CD4-positive, alpha-beta T cell (primary cell): ENCODE measurements at regions not wholly inside any gene's neighbourhood (a gene's known extent, or its start where the extent isn't known, plus 50 kb on each side); places are given as distances from the start of the nearest gene placed in this dataset.

ENCODE experiments used
- ATAC-seq: fragments of 200-7000 bp; cut with Tn5 transposase; one replicate; pipeline ENCODE4 v1.10.0; 2022; ENCODE audit warnings: mild to moderate bottlenecking; ENCODE audit not compliant: poor library complexity
- CTCF ChIA-PET: fragments of 350-600 bp; sonication (Branson Sonifier 250); formaldehyde crosslinking; loops from one replicate; lab custom pipeline; 2021; ENCODE audit warnings: antibody characterized with exemption, inconsistent platforms; lab: Charles Lee
- POLR2A ChIA-PET: fragments of 350-600 bp; sonication (Branson Sonifier 250); formaldehyde crosslinking; loops from one replicate; lab custom pipeline; 2021; ENCODE audit warnings: antibody characterized with exemption, inconsistent platforms; lab: Charles Lee
- DNase-seq, 14 experiments: peaks; one replicate each; pipeline ENCODE4 v3.0.0-alpha.2; 2013 to 2020; ENCODE audit warnings: mixed read lengths in 2 of 14
- H3K27ac ChIP-seq, 2 donors: one replicate each; pipeline versions ENCODE4 v1.5.1 to v1.7.0; 2013; ENCODE audit warnings: low read length in 2 of 2, low read depth in 1 of 2, mild to moderate bottlenecking in 1 of 2
- H3K27me3 ChIP-seq, 2 experiments: 1 replicate in 1 of 2; 2 replicates in 1 of 2; pipeline versions ENCODE4 v1.6.1 to v1.7.0; 2013; ENCODE audit warnings: low read length in 2 of 2, control low read depth in 1 of 2, mild to moderate bottlenecking in 1 of 2, moderate library complexity in 1 of 2; ENCODE audit not compliant: insufficient read depth in 2 of 2, control insufficient read depth in 1 of 2
- H3K36me3 ChIP-seq: one replicate; pipeline ENCODE4 v1.6.1; 2013; ENCODE audit warnings: low read length, control low read depth; ENCODE audit not compliant: insufficient read depth
- H3K4me1 ChIP-seq: one replicate; pipeline ENCODE4 v1.6.1; 2013; ENCODE audit warnings: low read length, control low read depth; ENCODE audit not compliant: insufficient read depth
- H3K4me3 ChIP-seq: one replicate; pipeline ENCODE4 v1.5.1; 2013; ENCODE audit warnings: mild to moderate bottlenecking, low read length, moderate library complexity
- H3K9me3 ChIP-seq, 2 experiments: 1 replicate in 1 of 2; 2 replicates in 1 of 2; pipeline versions ENCODE4 v1.6.1 to v1.7.0; 2013; ENCODE audit warnings: low read length in 2 of 2, mild to moderate bottlenecking in 2 of 2, control low read depth in 1 of 2, moderate library complexity in 1 of 2; ENCODE audit not compliant: control insufficient read depth in 1 of 2, insufficient read depth in 1 of 2
- H3K27ac Mint-ChIP-seq: one replicate; pipeline ENCODE4 v1.8.0; 2020; ENCODE audit warnings: mixed read lengths
- H3K27me3 Mint-ChIP-seq: one replicate; pipeline ENCODE4 v1.8.0; 2021; ENCODE audit warnings: mixed read lengths
- H3K36me3 Mint-ChIP-seq: one replicate; pipeline ENCODE4 v1.8.0; 2021; ENCODE audit warnings: low read depth, mixed read lengths
- H3K4me1 Mint-ChIP-seq: one replicate; pipeline ENCODE4 v1.8.0; 2021; ENCODE audit warnings: low read depth, mixed read lengths
- H3K4me3 Mint-ChIP-seq: one replicate; pipeline ENCODE4 v1.8.0; 2020; ENCODE audit warnings: mild to moderate bottlenecking, mixed read lengths
- H3K9me3 Mint-ChIP-seq: one replicate; pipeline ENCODE4 v1.8.0; 2020; ENCODE audit warnings: mixed read lengths
- intact Hi-C, 2 experiments: fragments of 100-400 bp; cut with DNase I in 1 of 2; cut with micrococcal nuclease in 1 of 2; formaldehyde crosslinking; loops; one replicate each; pipeline versions ENCODE4 v1.15.1 to v1.9.0; 2023 to 2025; cut with DNase I, micrococcal nuclease
- TF ChIP-seq, protein P1 (sequence below): fragments of 200-600 bp; IDR thresholded peaks from one replicate; pipeline ENCODE4 v1.8.0; 2022; ENCODE audit warnings: antibody characterized with exemption, mild to moderate bottlenecking

DNA sequence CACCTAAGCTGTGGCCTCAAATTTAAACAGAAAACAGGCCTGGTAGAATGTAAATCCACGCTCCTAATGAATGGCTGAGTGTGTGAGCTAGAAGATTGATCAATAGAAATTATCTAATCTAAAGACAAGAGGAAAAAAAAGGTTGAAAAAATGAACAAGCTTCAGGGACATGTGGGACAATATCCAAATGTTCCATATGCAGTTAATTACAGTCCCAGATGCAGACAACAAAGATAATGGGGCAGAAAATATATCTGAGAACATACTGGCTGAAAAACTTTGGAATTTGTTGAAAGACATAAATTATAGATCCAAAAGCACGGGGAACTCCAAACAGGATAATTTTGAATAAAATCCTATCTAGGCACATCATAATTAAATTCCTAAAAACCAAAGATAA is 186.7 kb upstream of the SIX2 start:
- DNase-seq: no peak
- no peak for ATAC-seq
- Histone ChIP-seq H3K27ac (no peak overlapping the region), H3K36me3 (no peaks in the 10 kb centered on the region), H3K9me3 (peaks cover 0 to 5% of the 10 kb centered on the region in 2 experiments), H3K4me1 (no peaks in the 10 kb centered on the region), H3K4me3 (no peak overlapping the region), H3K27me3 (peaks cover 0 to 4% of the 10 kb centered on the region in 2 experiments)
- ChIA-PET POLR2A (no interaction called here), CTCF (interaction anchor here (0.5 kb wide), 1 partner anchor 240 kb away, joined by 4 read pairs; no protein-coding TSS in a partner anchor)
- H3K4me1 Mint-ChIP-seq: no peaks in the 10 kb centered on the region
- H3K27ac Mint-ChIP-seq: no peak overlapping the region
- H3K27me3 Mint-ChIP-seq: peaks cover 17% of the 10 kb centered on the region
- TF ChIP-seq, protein P1, sequence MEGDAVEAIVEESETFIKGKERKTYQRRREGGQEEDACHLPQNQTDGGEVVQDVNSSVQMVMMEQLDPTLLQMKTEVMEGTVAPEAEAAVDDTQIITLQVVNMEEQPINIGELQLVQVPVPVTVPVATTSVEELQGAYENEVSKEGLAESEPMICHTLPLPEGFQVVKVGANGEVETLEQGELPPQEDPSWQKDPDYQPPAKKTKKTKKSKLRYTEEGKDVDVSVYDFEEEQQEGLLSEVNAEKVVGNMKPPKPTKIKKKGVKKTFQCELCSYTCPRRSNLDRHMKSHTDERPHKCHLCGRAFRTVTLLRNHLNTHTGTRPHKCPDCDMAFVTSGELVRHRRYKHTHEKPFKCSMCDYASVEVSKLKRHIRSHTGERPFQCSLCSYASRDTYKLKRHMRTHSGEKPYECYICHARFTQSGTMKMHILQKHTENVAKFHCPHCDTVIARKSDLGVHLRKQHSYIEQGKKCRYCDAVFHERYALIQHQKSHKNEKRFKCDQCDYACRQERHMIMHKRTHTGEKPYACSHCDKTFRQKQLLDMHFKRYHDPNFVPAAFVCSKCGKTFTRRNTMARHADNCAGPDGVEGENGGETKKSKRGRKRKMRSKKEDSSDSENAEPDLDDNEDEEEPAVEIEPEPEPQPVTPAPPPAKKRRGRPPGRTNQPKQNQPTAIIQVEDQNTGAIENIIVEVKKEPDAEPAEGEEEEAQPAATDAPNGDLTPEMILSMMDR: no peak
- intact Hi-C loops: no loop called here
- no peak overlapping the region for H3K4me3 Mint-ChIP-seq
- no peaks in the 10 kb centered on the region for H3K36me3 Mint-ChIP-seq
- no peaks in the 10 kb centered on the region for H3K9me3 Mint-ChIP-seq

DNA sequence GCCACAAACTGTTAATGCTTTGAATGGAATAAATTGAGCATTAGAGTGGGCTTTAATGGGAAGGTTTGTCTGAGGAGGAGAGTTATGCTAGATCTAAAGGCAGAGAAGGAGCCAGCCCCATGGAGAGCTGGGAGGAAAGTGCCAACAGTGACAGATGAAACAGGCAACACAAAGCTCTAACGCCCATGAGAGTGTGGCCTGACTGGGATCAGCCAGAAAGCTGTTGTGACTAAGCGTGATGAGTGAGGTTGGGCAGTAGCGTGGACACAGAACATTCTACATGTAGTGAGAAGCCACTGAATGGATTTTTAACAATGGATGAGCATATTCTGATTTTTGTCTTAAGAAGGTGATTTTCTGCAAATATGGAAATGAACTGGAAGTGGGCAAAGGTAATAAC is 185.3 kb upstream of the SIX2 start:
- no peaks in the 10 kb centered on the region for H3K4me1 ChIP-seq
- Mint-ChIP-seq H3K4me1 (no peaks in the 10 kb centered on the region), H3K27me3 (peaks cover 26% of the 10 kb centered on the region), H3K9me3 (no peaks in the 10 kb centered on the region), H3K4me3 (no peak overlapping the region), H3K36me3 (no peaks in the 10 kb centered on the region), H3K27ac (no peak overlapping the region)
- peaks cover 0 to 5% of the 10 kb centered on the region in 2 experiments for H3K9me3 ChIP-seq
- H3K4me3 ChIP-seq: no peak overlapping the region
- H3K27ac ChIP-seq: no peak overlapping the region
- no peaks in the 10 kb centered on the region for H3K36me3 ChIP-seq
- ATAC-seq (no peak), DNase-seq (no peak)
- CTCF ChIA-PET: no interaction called here
- POLR2A ChIA-PET: no interaction called here
- intact Hi-C loops: no loop called here
- H3K27me3 ChIP-seq: peaks cover 4 to 5% of the 10 kb centered on the region in 2 experiments
- TF ChIP-seq, protein P1: no peak

DNA sequence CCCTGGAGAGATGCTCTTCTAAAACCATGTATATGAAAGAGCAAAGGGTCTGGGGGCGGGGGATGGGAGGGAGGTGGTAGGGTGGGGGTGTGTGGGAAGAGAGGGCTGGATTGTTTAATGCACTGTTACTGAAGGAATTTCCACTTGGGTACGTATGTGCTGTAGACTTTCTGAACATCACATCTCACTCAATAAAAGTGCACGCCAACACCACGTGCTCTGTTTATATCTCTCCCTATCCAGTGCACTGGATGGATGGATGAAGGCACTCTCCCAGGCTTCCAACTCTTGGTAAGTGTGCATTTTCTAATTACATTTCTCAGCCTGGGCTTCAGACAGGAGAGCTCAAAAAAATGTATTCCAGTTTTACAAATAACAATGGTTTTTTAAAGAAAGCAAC is 184.3 kb upstream of the SIX2 start:
- no peaks in the 10 kb centered on the region for H3K36me3 ChIP-seq
- no peak overlapping the region for H3K4me3 Mint-ChIP-seq
- peaks cover 0 to 5% of the 10 kb centered on the region in 2 experiments for H3K9me3 ChIP-seq
- H3K27me3 ChIP-seq: peaks cover 4 to 12% of the 10 kb centered on the region in 2 experiments
- POLR2A ChIA-PET: no interaction called here
- H3K27me3 Mint-ChIP-seq: peaks cover 37% of the 10 kb centered on the region
- DNase-seq (no peak), ATAC-seq (no peak)
- H3K4me1 Mint-ChIP-seq: no peaks in the 10 kb centered on the region
- no peaks in the 10 kb centered on the region for H3K4me1 ChIP-seq
- TF ChIP-seq, protein P1: no peak
- no peak overlapping the region for H3K27ac Mint-ChIP-seq
- CTCF ChIA-PET: no interaction called here
- H3K9me3 Mint-ChIP-seq: no peaks in the 10 kb centered on the region
- no peak overlapping the region for H3K4me3 ChIP-seq
- no peak overlapping the region for H3K27ac ChIP-seq
- H3K36me3 Mint-ChIP-seq: no peaks in the 10 kb centered on the region
- intact Hi-C loops: no loop called here
